HepG2 (cell line): ENCODE measurements at regions not wholly inside any gene's neighbourhood (a gene's known extent, or its start where the extent isn't known, plus 50 kb on each side); places are given as distances from the start of the nearest gene placed in this dataset.

Experiments
- FOXP1 ChIP-seq, 2 experiments: fragments of 450-650 bp in 1 of 2; IDR thresholded peaks; 2 replicates each; pipeline ENCODE4 v1.6.1; 2017 to 2018; ENCODE audit warnings: antibody characterized with exemption in 1 of 2
- GABPA ChIP-seq, 2 experiments: IDR thresholded peaks; 2 replicates each; pipeline ENCODE4 v1.6.1; 2011 to 2016; ENCODE audit warnings: low read depth in 2 of 2, low read length in 1 of 2, missing biosample characterization in 1 of 2, missing genetic modification characterization in 1 of 2
- HMGXB3 ChIP-seq: sonication (generic); formaldehyde crosslinking; IDR thresholded peaks from 2 replicates; pipeline ENCODE4 v1.4.0; 2020; ENCODE audit warnings: missing genetic modification reagents, borderline replicate concordance
- PAWR ChIP-seq: sonication (generic); formaldehyde crosslinking; IDR thresholded peaks from 2 replicates; pipeline ENCODE4 v1.4.0; 2020; ENCODE audit warnings: missing genetic modification reagents, mild to moderate bottlenecking, borderline replicate concordance
- PTBP1 ChIP-seq: fragments of 200-400 bp; formaldehyde crosslinking; IDR thresholded peaks from 2 replicates; pipeline ENCODE4 v1.6.1; 2018; ENCODE audit warnings: low read length, low read depth; ENCODE audit not compliant: poor library complexity, severe bottlenecking
- ZFAT ChIP-seq: sonication (generic); formaldehyde crosslinking; conservative IDR thresholded peaks from 2 replicates; pipeline ENCODE4 v1.8.1; 2023; ENCODE audit warnings: missing genetic modification reagents, inconsistent platforms
- ZNF383 ChIP-seq: sonication (generic); formaldehyde crosslinking; IDR thresholded peaks from 2 replicates; pipeline ENCODE4 v1.4.0; 2020; ENCODE audit warnings: missing genetic modification reagents, mild to moderate bottlenecking, borderline replicate concordance
- ZNF407 ChIP-seq: sonication (generic); formaldehyde crosslinking; IDR thresholded peaks from one replicate; pipeline ENCODE4 v1.5.1; 2020; ENCODE audit warnings: mild to moderate bottlenecking, missing genetic modification reagents; ENCODE audit errors: not compliant biosample characterization
- ZNF503 ChIP-seq: sonication (generic); formaldehyde crosslinking; IDR thresholded peaks from 2 replicates; pipeline ENCODE4 v1.4.0; 2020; ENCODE audit warnings: missing genetic modification reagents
- TF ChIP-seq, protein P1 (sequence below): sonication (generic); formaldehyde crosslinking; conservative IDR thresholded peaks from 2 replicates; pipeline ENCODE4 v1.4.0; 2020; ENCODE audit warnings: mild to moderate bottlenecking, missing genetic modification reagents, moderate library complexity

GRCh38 chr3:153599685-153600084, 437.7 kb downstream of the RAP2B start (continued):
- TF ChIP-seq ZNF503: no peak
- TF ChIP-seq ZFAT (CRISPR knock-in tag): no peak
- no peak for TF ChIP-seq ZNF383 (CRISPR knock-in tag)
- no peak for TF ChIP-seq PTBP1
- TF ChIP-seq ZNF407 (CRISPR knock-in tag): no peak
- no peak for TF ChIP-seq GABPA (IDR thresholded peaks at IDR 0.05; ENCODE audit: low read depth, low read length)
- no peak for TF ChIP-seq GABPA (CRISPR knock-in tag; IDR thresholded peaks at IDR 0.05; ENCODE audit: low read depth)
- TF ChIP-seq, protein P1, sequence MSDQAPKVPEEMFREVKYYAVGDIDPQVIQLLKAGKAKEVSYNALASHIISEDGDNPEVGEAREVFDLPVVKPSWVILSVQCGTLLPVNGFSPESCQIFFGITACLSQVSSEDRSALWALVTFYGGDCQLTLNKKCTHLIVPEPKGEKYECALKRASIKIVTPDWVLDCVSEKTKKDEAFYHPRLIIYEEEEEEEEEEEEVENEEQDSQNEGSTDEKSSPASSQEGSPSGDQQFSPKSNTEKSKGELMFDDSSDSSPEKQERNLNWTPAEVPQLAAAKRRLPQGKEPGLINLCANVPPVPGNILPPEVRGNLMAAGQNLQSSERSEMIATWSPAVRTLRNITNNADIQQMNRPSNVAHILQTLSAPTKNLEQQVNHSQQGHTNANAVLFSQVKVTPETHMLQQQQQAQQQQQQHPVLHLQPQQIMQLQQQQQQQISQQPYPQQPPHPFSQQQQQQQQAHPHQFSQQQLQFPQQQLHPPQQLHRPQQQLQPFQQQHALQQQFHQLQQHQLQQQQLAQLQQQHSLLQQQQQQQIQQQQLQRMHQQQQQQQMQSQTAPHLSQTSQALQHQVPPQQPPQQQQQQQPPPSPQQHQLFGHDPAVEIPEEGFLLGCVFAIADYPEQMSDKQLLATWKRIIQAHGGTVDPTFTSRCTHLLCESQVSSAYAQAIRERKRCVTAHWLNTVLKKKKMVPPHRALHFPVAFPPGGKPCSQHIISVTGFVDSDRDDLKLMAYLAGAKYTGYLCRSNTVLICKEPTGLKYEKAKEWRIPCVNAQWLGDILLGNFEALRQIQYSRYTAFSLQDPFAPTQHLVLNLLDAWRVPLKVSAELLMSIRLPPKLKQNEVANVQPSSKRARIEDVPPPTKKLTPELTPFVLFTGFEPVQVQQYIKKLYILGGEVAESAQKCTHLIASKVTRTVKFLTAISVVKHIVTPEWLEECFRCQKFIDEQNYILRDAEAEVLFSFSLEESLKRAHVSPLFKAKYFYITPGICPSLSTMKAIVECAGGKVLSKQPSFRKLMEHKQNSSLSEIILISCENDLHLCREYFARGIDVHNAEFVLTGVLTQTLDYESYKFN (CRISPR knock-in tag): peak; percentile 78
- TF ChIP-seq FOXP1 (IDR thresholded peaks at IDR 0.05): 0 out of 2 replicates have a peak, but pooled peaks have one; percentile 9
- 0 out of 2 replicates have a peak, but pooled peaks have one; percentile 30 for TF ChIP-seq FOXP1 (CRISPR knock-in tag; IDR thresholded peaks at IDR 0.05)
- TF ChIP-seq PAWR: no peak
- TF ChIP-seq HMGXB3 (CRISPR knock-in tag): no peak
